Colon (tissue), 2 donors: ENCODE measurements at regions not wholly inside any gene's neighbourhood (a gene's known extent, or its start where the extent isn't known, plus 50 kb on each side); places are given as distances from the start of the nearest gene placed in this dataset.
"Not testable (repeated sequence)": the region's sequence is repeated elsewhere in the genome, so short reads cannot be mapped to it uniquely, and the experiment has no call there.

ENCODE experiments used
- FAIRE-seq: peaks from 2 replicates; lab custom pipeline; 2012; peaks lifted over from hg19 to GRCh38; lab: Jason Lieb, UNC
- donor health status: control.
- donor health status: control.

GRCh38 chr13:90003566-90003965 lies 1343.9 kb upstream of the MIR17HG start:
- no peak for FAIRE-seq

GRCh38 chr13:90008707-90009149 lies 1338.8 kb upstream of the MIR17HG start:
- FAIRE-seq: no peak

GRCh38 chr13:90014038-90014437 lies 1333.4 kb upstream of the MIR17HG start:
- peak; percentile 51 for FAIRE-seq

GRCh38 chr13:90015565-90016507 lies 1331.7 kb upstream of the MIR17HG start:
- no peak for FAIRE-seq

GRCh38 chr13:90016688-90017087 lies 1330.8 kb upstream of the MIR17HG start:
- FAIRE-seq: no peak

GRCh38 chr13:90020536-90021070 lies 1326.9 kb upstream of the MIR17HG start:
- no peak for FAIRE-seq

- no peak for FAIRE-seq
These were observed 1320.1 kb upstream of the MIR17HG start for GRCh38 chr13:90027409-90027808.

- no peak for FAIRE-seq
These were observed 1315.2 kb upstream of the MIR17HG start for GRCh38 chr13:90032313-90032712.

GRCh38 chr13:90032841-90033493 lies 1314.5 kb upstream of the MIR17HG start:
- no peak for FAIRE-seq

GRCh38 chr13:90039516-90039915 lies 1308.0 kb upstream of the MIR17HG start:
- FAIRE-seq: no peak

GRCh38 chr13:90047600-90047999 lies 1299.9 kb upstream of the MIR17HG start:
- no peak for FAIRE-seq

- peak; percentile 53 for FAIRE-seq
These were observed 1297.4 kb upstream of the MIR17HG start for GRCh38 chr13:90049989-90050671.

- no peak for FAIRE-seq
These were observed 1292.4 kb upstream of the MIR17HG start for GRCh38 chr13:90055121-90055520.

GRCh38 chr13:90055760-90056159 lies 1291.7 kb upstream of the MIR17HG start:
- no peak for FAIRE-seq

- FAIRE-seq: not testable (repeated sequence)
These were observed 1283.3 kb upstream of the MIR17HG start for GRCh38 chr13:90064226-90064625.

- FAIRE-seq: no peak
These were observed 1278.8 kb upstream of the MIR17HG start for GRCh38 chr13:90068658-90069057.

- no peak for FAIRE-seq
These were observed 1277.1 kb upstream of the MIR17HG start for GRCh38 chr13:90070362-90070761.

GRCh38 chr13:90070837-90071525 lies 1276.5 kb upstream of the MIR17HG start:
- FAIRE-seq: no peak

GRCh38 chr13:90084684-90085290 lies 1262.7 kb upstream of the MIR17HG start:
- FAIRE-seq: no peak

GRCh38 chr13:90089051-90089450 lies 1258.4 kb upstream of the MIR17HG start:
- FAIRE-seq: no peak

GRCh38 chr13:90091611-90092010 lies 1255.9 kb upstream of the MIR17HG start:
- no peak for FAIRE-seq
